Body of pancreas (tissue), 4 donors: ENCODE measurements at regions not wholly inside any gene's neighbourhood (a gene's known extent, or its start where the extent isn't known, plus 50 kb on each side); places are given as distances from the start of the nearest gene placed in this dataset.
A peak's percentile ranks its signal among the peaks of the same experiment; 100 is the strongest.

Experiments used
- POLR2A ChIP-seq, 3 donors: fragments of 450-650 bp; IDR thresholded peaks; one replicate each; pipeline ENCODE4 v1.6.1; 2016; ENCODE audit warnings: antibody characterized with exemption in 3 of 3, mild to moderate bottlenecking in 2 of 3
- TF ChIP-seq, protein P1 (sequence below), 7 experiments: fragments of 450-650 bp in 4 of 7; fragments of 200-600 bp in 3 of 7; sonication (generic) in 3 of 7; IDR thresholded peaks; one replicate each; pipeline ENCODE4 v1.5.1; 2016 to 2019; ENCODE audit warnings: antibody characterized with exemption in 7 of 7

DNA sequence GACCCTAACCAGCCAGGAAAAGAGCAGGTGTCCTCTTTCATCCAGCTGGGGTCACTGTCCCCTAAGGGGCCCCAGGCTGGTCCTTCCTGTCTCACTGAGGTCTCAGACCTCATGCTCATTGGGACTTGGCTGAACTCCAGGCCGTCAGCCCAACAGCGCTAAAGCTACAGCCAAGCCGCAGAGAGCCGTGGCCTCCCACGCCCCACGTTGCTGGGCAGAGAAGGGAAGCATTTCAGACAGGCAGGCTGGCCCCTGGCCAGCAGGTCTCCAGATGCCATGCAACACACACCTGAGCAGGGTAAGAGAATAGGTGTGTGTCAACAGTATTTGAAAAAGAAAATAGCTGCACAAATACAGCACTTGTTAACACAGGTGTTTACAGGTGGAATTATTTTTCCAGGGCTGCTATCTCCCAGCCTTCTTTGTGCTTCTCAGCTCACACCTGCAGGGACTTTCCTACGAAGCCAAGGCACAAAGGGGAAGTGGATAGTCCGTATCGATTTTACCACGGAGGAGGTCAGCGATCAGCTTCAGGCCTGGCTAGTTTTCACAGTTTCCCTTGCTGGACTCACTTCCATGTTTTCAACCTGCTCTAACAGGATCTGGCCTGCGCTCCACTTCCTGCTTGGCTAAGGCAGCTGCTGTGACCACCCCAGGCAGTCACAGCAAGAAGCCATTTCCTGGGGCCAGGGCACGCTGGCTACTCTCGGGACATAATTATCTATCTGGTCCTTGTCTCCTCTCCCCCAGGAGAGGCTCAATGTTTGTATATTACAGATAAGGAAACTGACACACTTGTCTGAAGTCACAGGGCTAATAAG is 156.1 kb upstream of the ID2 start:
- TF ChIP-seq, protein P1, sequence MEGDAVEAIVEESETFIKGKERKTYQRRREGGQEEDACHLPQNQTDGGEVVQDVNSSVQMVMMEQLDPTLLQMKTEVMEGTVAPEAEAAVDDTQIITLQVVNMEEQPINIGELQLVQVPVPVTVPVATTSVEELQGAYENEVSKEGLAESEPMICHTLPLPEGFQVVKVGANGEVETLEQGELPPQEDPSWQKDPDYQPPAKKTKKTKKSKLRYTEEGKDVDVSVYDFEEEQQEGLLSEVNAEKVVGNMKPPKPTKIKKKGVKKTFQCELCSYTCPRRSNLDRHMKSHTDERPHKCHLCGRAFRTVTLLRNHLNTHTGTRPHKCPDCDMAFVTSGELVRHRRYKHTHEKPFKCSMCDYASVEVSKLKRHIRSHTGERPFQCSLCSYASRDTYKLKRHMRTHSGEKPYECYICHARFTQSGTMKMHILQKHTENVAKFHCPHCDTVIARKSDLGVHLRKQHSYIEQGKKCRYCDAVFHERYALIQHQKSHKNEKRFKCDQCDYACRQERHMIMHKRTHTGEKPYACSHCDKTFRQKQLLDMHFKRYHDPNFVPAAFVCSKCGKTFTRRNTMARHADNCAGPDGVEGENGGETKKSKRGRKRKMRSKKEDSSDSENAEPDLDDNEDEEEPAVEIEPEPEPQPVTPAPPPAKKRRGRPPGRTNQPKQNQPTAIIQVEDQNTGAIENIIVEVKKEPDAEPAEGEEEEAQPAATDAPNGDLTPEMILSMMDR (IDR thresholded peaks at IDR 0.05), result peak in 5 of 7 experiments; percentile 16 to 56 (median 50)
- TF ChIP-seq POLR2A (IDR thresholded peaks at IDR 0.05), result peak in 1 of 3 donors; percentile 13
